ENCODE measurements at regions not wholly inside any gene's neighbourhood (a gene's known extent, or its start where the extent isn't known, plus 50 kb on each side); places are given as distances from the start of the nearest gene placed in this dataset.
"Not testable (repeated sequence)": the region's sequence is repeated elsewhere in the genome, so short reads cannot be mapped to it uniquely, and the experiment has no call there.

DNA sequence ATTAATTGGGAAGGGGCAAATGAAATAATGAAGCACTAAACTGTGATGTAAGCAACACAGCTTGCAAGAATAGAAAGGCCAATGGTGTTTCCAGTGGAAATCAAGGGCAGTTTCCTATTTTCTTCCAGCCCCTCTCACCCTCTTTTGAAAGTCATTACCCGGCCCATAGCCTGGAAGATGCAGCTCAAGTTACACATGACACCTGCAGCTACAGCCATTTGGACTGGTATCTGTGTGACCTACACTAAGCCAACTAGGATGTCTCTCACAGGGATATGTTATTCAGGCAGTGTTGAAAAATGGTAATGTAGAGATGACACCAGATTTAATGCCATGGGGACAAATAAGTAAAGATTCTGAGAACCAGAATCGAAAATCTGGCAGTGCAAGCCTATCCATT, 439.4 kb upstream of the ZNF462 start:
- DNase-seq (ENCODE audit: low read depth in 3 of 3) = no peak

GRCh38 chr9:106432631-106433030, 430.3 kb upstream of the ZNF462 start:
- no peak for DNase-seq (ENCODE audit: low read depth in 3 of 3)

GRCh38 chr9:106438928-106439327, 424.0 kb upstream of the ZNF462 start:
- DNase-seq (ENCODE audit: low read depth in 3 of 3) = no peak

- no peak for DNase-seq (ENCODE audit: low read depth in 3 of 3)
These were observed 421.7 kb upstream of the ZNF462 start for GRCh38 chr9:106441283-106441682.

DNA sequence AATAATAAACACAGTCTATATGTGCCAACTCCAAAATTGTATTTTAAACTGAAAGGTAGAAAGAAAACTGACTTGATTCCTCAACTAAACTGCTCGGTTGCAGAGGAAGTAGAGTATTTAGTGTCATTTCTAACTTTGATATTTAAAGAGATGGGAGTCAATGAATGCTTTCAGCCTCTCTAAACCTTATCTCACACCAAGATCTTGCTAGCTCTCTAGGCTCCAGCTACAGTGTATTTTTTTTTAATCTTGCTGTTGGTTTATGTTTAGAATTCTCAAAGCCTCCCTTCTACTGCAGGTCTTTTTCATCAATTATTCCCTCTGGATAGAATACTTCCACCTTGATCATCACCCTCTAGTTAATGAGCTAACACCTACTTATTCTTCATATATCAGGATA, 419.4 kb upstream of the ZNF462 start:
- no peak for DNase-seq (ENCODE audit: low read depth in 3 of 3)

DNA sequence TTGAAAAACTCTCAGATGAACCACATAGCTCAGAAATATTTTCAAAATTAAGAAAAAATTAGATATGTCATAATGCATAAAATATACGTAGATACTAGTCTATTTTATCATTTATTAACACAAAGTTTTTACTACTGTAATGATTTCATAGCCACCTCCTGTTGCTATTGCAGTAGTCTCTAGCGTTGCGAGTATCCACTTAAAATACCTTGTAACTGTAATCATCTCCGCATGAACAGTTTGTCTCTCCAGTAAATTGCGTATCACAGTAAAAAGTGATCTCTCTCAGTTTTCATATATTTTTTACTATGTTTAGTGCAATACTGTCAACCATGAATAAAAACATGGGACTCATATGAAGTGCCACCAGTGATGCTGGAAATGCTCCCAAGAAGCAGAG, 417.9 kb upstream of the ZNF462 start:
- no peak for DNase-seq (ENCODE audit: low read depth in 3 of 3)

- no peak for DNase-seq (ENCODE audit: low read depth in 3 of 3)
These were observed 413.5 kb upstream of the ZNF462 start for GRCh38 chr9:106449336-106449927.

GRCh38 chr9:106450549-106450948, 412.4 kb upstream of the ZNF462 start:
- DNase-seq (ENCODE audit: low read depth in 3 of 3) = no peak

DNA sequence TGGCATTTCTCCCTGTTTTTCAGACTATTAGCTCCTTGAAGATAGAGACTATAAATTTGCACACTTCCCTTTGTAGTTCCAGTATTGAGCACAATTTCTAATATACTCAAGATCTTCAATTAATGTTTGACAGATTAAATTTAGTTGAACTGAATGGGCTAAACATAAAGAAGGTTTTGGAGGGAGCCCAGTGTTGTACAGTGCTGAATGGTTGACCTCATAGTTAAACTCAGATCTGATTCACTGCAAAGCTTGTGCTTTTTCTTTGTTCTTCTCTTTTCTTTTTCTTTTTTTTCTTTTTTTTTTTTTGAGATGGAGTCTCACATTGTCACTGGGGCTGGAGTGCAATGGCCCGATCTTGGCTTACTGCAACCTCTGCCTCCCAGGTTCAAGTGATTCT, 411.7 kb upstream of the ZNF462 start:
- no peak for DNase-seq (ENCODE audit: low read depth in 3 of 3)

GRCh38 chr9:106456581-106456980, 406.4 kb upstream of the ZNF462 start:
- DNase-seq (ENCODE audit: low read depth in 3 of 3) = no peak

- DNase-seq (ENCODE audit: low read depth in 3 of 3) = no peak
These were observed 395.7 kb upstream of the ZNF462 start for GRCh38 chr9:106467113-106467864.

DNA sequence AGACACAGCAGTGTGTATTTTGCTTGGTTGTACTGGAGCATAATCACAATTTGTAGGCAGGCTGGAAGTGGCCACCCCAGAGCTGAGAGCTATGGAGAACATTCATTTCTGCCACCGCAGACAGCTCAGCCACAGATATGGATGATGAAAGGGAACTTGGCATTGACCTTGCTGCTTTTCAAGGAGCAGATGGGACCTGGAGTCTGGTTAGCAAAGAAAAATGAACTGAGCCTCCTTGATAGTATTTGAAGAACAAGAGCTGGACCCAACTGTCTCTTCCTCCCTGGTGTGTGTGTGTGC, 395.2 kb upstream of the ZNF462 start:
- no peak for DNase-seq (ENCODE audit: low read depth in 3 of 3)

- DNase-seq (ENCODE audit: low read depth in 3 of 3) = no peak
These were observed 394.5 kb upstream of the ZNF462 start for GRCh38 chr9:106468431-106468830.

DNA sequence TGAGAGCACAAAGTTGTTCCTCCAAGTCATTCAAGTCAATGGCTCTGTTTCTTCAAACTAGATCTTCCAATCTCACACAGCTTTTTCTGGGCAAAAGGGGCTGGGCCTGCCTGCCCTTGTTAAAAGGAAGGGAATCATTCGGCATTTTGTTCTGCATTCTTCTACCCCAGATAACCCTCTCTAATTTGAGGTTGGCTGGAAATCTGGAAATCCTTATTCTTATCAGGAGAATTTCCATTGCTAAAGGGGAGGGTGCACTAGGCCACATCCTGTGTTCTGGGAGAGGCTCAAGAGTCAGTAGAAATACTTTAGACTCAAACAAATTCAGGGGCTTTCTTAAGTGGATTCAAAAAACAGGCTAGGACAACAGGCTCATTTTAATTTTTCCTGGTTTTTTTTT, 384.7 kb upstream of the ZNF462 start:
- DNase-seq (ENCODE audit: low read depth in 3 of 3) = no peak

DNA sequence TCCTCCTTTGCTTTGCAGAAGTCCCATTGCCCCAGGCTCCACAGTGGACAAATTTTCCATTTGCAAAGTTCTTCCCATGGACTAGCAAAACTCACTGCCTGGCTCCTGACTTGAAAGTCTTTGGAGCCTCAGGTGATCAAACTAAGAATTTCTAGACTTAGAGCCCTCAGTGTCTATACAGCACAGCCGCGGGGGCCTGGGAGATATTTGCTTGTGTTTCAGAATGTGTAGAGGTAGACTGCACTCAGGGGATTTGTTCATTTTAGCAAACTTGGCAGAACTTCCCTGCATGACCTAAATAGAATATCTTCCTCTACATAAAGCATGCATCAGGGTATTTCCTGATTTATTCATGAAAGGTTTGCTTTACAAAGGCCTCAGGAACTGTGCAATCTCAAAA, 384.2 kb upstream of the ZNF462 start:
- no peak for DNase-seq (ENCODE audit: low read depth in 3 of 3)

- DNase-seq (ENCODE audit: low read depth in 3 of 3) = no peak
These were observed 383.3 kb upstream of the ZNF462 start for GRCh38 chr9:106479679-106480078.

DNA sequence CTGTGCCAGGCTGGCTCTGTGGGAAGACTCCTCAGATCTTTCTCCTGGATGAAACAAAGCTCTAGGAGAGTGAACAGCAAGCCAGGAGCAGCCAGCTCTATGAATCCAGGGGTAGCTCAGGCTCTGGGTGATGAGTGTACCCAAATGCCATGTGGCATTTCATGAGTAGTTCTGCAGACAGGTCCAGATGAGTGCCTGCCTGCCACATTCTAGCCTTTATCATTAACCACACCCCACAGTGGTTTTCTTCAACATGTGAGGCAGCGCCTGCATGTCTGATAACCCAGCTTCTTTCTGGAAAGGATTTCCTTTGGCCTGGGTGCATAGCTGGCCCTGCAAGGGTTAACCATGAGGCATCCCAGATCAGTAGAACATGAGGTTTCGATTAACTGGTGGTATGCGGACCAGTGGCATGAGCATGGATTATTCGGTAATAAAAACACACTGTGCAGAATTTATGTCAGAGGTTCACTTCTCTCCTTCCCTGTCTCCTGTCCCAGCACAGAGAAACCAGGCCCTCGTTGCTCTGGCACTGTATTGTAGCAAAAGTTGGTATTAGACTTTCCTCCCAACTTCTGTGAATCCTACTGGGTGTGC, 381.9 kb upstream of the ZNF462 start:
- DNase-seq (ENCODE audit: low read depth in 3 of 3) = no peak

GRCh38 chr9:106482733-106483132, 380.2 kb upstream of the ZNF462 start:
- DNase-seq (ENCODE audit: low read depth in 3 of 3) = no peak

- no peak for DNase-seq (ENCODE audit: low read depth in 3 of 3)
These were observed 376.3 kb upstream of the ZNF462 start for GRCh38 chr9:106486685-106487084.

DNA sequence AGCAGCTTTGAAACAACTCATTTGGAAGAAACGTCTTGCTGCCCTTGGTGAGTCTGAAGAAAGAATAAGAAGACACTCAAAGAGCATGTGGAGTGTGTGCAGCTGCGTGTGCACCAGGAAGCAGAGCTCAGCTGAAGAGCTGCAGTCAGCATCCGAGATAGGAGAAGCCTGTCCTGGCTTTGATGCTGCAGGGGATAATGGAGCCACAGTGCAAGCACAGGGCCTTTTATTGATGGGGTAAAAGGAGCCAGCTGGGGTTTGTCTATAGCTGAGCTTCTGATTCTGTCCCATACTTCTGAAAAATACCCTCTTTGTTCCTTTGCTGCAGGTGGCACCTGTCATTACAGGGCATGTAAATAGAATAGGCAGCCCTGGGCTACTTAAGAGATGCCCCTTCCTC, 375.7 kb upstream of the ZNF462 start:
- no peak for DNase-seq (ENCODE audit: low read depth in 3 of 3)

- DNase-seq (ENCODE audit: low read depth in 3 of 3) = not testable (repeated sequence)
These were observed 370.8 kb upstream of the ZNF462 start for GRCh38 chr9:106492126-106492525.

DNA sequence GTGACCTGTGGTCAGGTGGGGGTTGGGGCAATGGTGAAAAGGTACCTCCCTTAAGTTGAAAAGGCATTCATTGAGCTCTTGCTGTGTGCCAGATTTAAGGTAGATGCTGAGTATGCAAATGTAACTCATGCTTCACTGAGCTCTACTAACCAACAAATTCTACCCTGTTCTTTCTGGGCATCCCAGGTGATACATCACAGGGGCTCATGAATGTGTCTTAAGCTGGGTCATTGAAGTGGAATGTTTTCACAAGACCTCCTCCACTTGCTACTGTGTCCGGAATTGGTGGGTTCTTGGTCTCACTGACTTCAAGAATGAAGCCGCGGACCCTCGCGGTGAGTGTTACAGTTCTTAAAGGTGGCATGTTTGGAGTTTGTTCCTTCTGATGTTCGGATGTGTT, 362.8 kb upstream of the ZNF462 start:
- DNase-seq (ENCODE audit: low read depth in 3 of 3) = no peak

DNA sequence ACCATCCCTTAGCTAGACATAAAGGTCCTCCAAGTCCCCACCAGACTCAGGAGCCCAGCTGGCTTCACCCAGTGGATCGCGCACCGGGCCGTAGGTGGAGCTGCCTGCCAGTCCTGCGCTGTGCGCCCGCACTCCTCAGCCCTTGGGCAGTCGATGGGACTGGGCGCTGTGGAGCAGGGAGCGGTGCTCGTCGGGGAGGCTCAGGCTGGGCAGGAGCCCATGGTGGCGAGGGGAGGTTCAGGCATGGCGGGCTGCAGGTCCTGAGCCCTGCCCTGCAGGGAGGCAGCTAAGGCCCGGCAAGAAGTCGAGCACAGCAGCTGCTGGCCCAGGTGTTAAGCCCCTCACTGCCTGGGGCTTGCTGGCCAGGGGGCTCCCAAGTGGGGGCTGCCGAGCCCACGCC, 361.8 kb upstream of the ZNF462 start:
- DNase-seq (ENCODE audit: low read depth in 3 of 3) = not testable (repeated sequence)

- no peak for DNase-seq (ENCODE audit: low read depth in 3 of 3)
These were observed 360.0 kb upstream of the ZNF462 start for GRCh38 chr9:106502930-106503329.

All from stimulated activated CD4-positive, alpha-beta T cell treated with anti-CD3 and anti-CD28 coated beads, TNF-alpha, amount 100 ng/mL, for 4 hours (primary cell).